SU-DHL-6 (cell line): ENCODE measurements at regions not wholly inside any gene's neighbourhood (a gene's known extent, or its start where the extent isn't known, plus 50 kb on each side); places are given as distances from the start of the nearest gene placed in this dataset.

Experiments used
- CTCF ChIP-seq: fragments of 200-600 bp; sonication (generic); IDR thresholded peaks from one replicate; pipeline ENCODE4 v1.5.1; 2017; ENCODE audit warnings: antibody characterized with exemption, mild to moderate bottlenecking, low read length, moderate library complexity; ENCODE audit not compliant: insufficient read depth, poor library complexity, severe bottlenecking
- EZH2phosphoT487 ChIP-seq: fragments of 200-600 bp; sonication (generic), shearing (Covaris generic); conservative IDR thresholded peaks from 2 replicates; pipeline ENCODE4 v1.6.1; 2018; ENCODE audit warnings: mild to moderate bottlenecking, antibody characterized with exemption, low read length, moderate library complexity, mixed read lengths

GRCh38 chr7:68627247-68627864 is 970.9 kb upstream of the AUTS2 start:
- TF ChIP-seq CTCF (no peak), EZH2phosphoT487 (no peak)
